OCI-LY1 (cell line): ENCODE measurements at regions not wholly inside any gene's neighbourhood (a gene's known extent, or its start where the extent isn't known, plus 50 kb on each side); places are given as distances from the start of the nearest gene placed in this dataset.

Source experiments
- CTCF ChIP-seq: fragments of 200-600 bp; sonication (generic), shearing (Covaris generic); IDR thresholded peaks from 2 replicates; pipeline ENCODE4 v1.5.1; 2017; ENCODE audit warnings: mild to moderate bottlenecking, antibody characterized with exemption, low read length, moderate library complexity, mixed read lengths
- EZH2 ChIP-seq: fragments of 200-600 bp; sonication (generic), shearing (Covaris generic); IDR thresholded peaks from 2 replicates; pipeline ENCODE4 v1.8.0; 2017; ENCODE audit warnings: borderline replicate concordance, mixed run types, mild to moderate bottlenecking, antibody characterized with exemption, low read length, moderate library complexity, mixed read lengths

GRCh38 chr2:177119099-177119498, 93.5 kb upstream of the HNRNPA3 start:
- no peak for TF ChIP-seq CTCF
- no peak for TF ChIP-seq EZH2
